ENCODE measurements at regions not wholly inside any gene's neighbourhood (a gene's known extent, or its start where the extent isn't known, plus 50 kb on each side); places are given as distances from the start of the nearest gene placed in this dataset.

- TF ChIP-seq TSHZ2 (CRISPR knock-in tag; IDR thresholded peaks at IDR 0.05) (no peak), POU6F1 (CRISPR knock-in tag; IDR thresholded peaks at IDR 0.05; ENCODE audit: borderline replicate concordance, low read depth) (no peak), ARNTL (CRISPR knock-in tag; IDR thresholded peaks at IDR 0.05; ENCODE audit: borderline replicate concordance, low read depth) (no peak), RARB (CRISPR knock-in tag; IDR thresholded peaks at IDR 0.05) (no peak), ISL1 (CRISPR knock-in tag; IDR thresholded peaks at IDR 0.05) (no peak), OSR1 (CRISPR knock-in tag; IDR thresholded peaks at IDR 0.05) (no peak), PPARA (CRISPR knock-in tag; IDR thresholded peaks at IDR 0.05; ENCODE audit: borderline replicate concordance) (no peak), ZNF70 (CRISPR knock-in tag; IDR thresholded peaks at IDR 0.05) (no peak), CSRNP3 (CRISPR knock-in tag; IDR thresholded peaks at IDR 0.05) (no peak), ZFP3 (CRISPR knock-in tag; IDR thresholded peaks at IDR 0.05) (no peak), ESRRG (CRISPR knock-in tag; IDR thresholded peaks at IDR 0.05) (no peak), GLIS3 (CRISPR knock-in tag; IDR thresholded peaks at IDR 0.05) (no peak), ZC3H10 (CRISPR knock-in tag; IDR thresholded peaks at IDR 0.05) (no peak), TOX (CRISPR knock-in tag; IDR thresholded peaks at IDR 0.05; ENCODE audit: borderline replicate concordance) (no peak)
Measured at GRCh38 chr5:68418680-68419079, 203.1 kb downstream of the PIK3R1 start.

Measured in SK-N-SH treated with all-trans-retinoic acid at 6 μM for 48 hours (cell line).